ENCODE measurements at regions not wholly inside any gene's neighbourhood (a gene's known extent, or its start where the extent isn't known, plus 50 kb on each side); places are given as distances from the start of the nearest gene placed in this dataset.

- no peak overlapping the region for H2AFZ ChIP-seq (ENCODE audit: low read length)
- peaks cover 2 to 4% of the 10 kb centered on the region in 2 experiments for H4K20me1 ChIP-seq (replicated peaks in 1 of 2; ENCODE audit: control insufficient read depth in 1 of 2, insufficient read depth in 2 of 2, low read length in 2 of 2)
- no peak overlapping the region for H4K8ac ChIP-seq (ENCODE audit: extremely low read depth, insufficient read depth, low read length)
- no peak overlapping the region for H3K27ac ChIP-seq (ENCODE audit: low read depth, low read length)
- no peak overlapping the region for H2BK5ac ChIP-seq (ENCODE audit: low read depth, low read length)
- H2BK15ac ChIP-seq (ENCODE audit: low read length): no peak overlapping the region
- no peaks in the 10 kb centered on the region for H3K27me3 ChIP-seq (replicated peaks in 1 of 4; ENCODE audit: control insufficient read depth in 3 of 4, extremely low read depth in 1 of 4, insufficient read depth in 3 of 4, low read length in 3 of 4)
- peaks cover 0 to 4% (median under 1%) of the 10 kb centered on the region in 4 experiments; a peak in 2 of 7 replicates for H3K4me1 ChIP-seq (replicated peaks in 1 of 4; ENCODE audit: control insufficient read depth in 3 of 4, insufficient read depth in 4 of 4, low read length in 3 of 4)
- H3K79me1 ChIP-seq (ENCODE audit: low read depth, low read length): no peaks in the 10 kb centered on the region; the same call in 1 of the 2 replicates
- H3K4me2 ChIP-seq (ENCODE audit: insufficient read depth in 1 of 2, low read depth in 2 of 2, low read length in 2 of 2): no peak overlapping the region
- WGBS, 2 experiments (ENCODE audit: extremely low coverage in 1 of 2, insufficient coverage in 1 of 2, insufficient read length in 1 of 2, insufficient replicate concordance in 2 of 2, low coverage in 1 of 2, low lambda C conversion rate in 2 of 2, missing lambda C conversion rate in 1 of 2): 82% methylated on average over 1 of the region's 1 CpG; no CpG with 5 or more reads in 1 of the 2 experiments
- H3K14ac ChIP-seq (ENCODE audit: insufficient read length): no peak overlapping the region
- no peak overlapping the region for H2BK12ac ChIP-seq (ENCODE audit: low read depth, low read length)
- H3K18ac ChIP-seq (ENCODE audit: extremely low read depth, low read length): no peak overlapping the region
- CTCF ChIA-PET (ENCODE audit: partially characterized antibody): interaction anchor here (0.6 kb wide), 1 partner anchor 186 kb away, joined by 3 read pairs; no protein-coding TSS in a partner anchor
- DNase-seq (ENCODE audit: low read depth in 1 of 2, low spot score in 2 of 2): no peak
- H3K4me3 ChIP-seq (ENCODE audit: extremely low read depth in 1 of 4, insufficient read depth in 2 of 4, low read depth in 3 of 4, low read length in 4 of 4): no peak overlapping the region
- H3K9ac ChIP-seq (replicated peaks in 1 of 4; ENCODE audit: extremely low read depth in 1 of 4, low read depth in 3 of 4, low read length in 3 of 4): no peak overlapping the region
- FAIRE-seq: no peak
- H3K4ac ChIP-seq (replicated peaks; ENCODE audit: insufficient read length, low read depth, low read length): no peak overlapping the region
- H3K23me2 ChIP-seq (ENCODE audit: low read depth, low read length): no peaks in the 10 kb centered on the region
- H4K5ac ChIP-seq (ENCODE audit: insufficient read length, low read depth, low read length): no peak overlapping the region
- H3K79me2 ChIP-seq (ENCODE audit: control insufficient read depth in 1 of 2, insufficient read depth in 2 of 2, low read length in 2 of 2): peaks cover 0 to 26% of the 10 kb centered on the region in 2 experiments; a peak in 2 of 4 replicates
- H3K9me3 ChIP-seq (ENCODE audit: insufficient read depth in 2 of 2, low read depth in 1 of 2, low read length in 1 of 2): no peaks in the 10 kb centered on the region
- TF ChIP-seq TAF1 (IDR thresholded peaks at IDR 0.05; ENCODE audit: low read depth, low read length) (no peak), ASH2L (IDR thresholded peaks at IDR 0.05; ENCODE audit: low read length) (no peak), BRCA1 (IDR thresholded peaks at IDR 0.05; ENCODE audit: low read depth, low read length) (no peak), TBP (IDR thresholded peaks at IDR 0.05; ENCODE audit: low read depth, low read length) (no peak), TEAD4 (IDR thresholded peaks at IDR 0.05; ENCODE audit: low read depth, low read length) (no peak), CHD2 (IDR thresholded peaks at IDR 0.05; ENCODE audit: low read length) (no peak), RNF2 (IDR thresholded peaks at IDR 0.05; ENCODE audit: borderline replicate concordance, low read depth, low read length, missing control alignments, poor library complexity, severe bottlenecking) (no peak), SIRT6 (IDR thresholded peaks at IDR 0.05; ENCODE audit: low read length) (no peak)
- H2BK20ac ChIP-seq (ENCODE audit: low read length): no peak overlapping the region
- no peak overlapping the region for H3K56ac ChIP-seq (replicated peaks; ENCODE audit: insufficient read length, low read depth, low read length)
- H4K91ac ChIP-seq (replicated peaks; ENCODE audit: insufficient read length, low read length): no peak overlapping the region
- H2BK120ac ChIP-seq (replicated peaks; ENCODE audit: low read depth, low read length): no peak overlapping the region
- POLR2A ChIA-PET (ENCODE audit: partially characterized antibody): interaction anchor here (0.6 kb wide), 1 partner anchor 213 kb away, joined by 4 read pairs; no protein-coding TSS in a partner anchor
- H3K36me3 ChIP-seq (ENCODE audit: control insufficient read depth in 2 of 4, insufficient read depth in 4 of 4, low read length in 3 of 4): no peaks in the 10 kb centered on the region
- H3K23ac ChIP-seq (ENCODE audit: insufficient read length): no peak overlapping the region
- no peak overlapping the region for H2AK5ac ChIP-seq (ENCODE audit: low read depth, low read length)
Measured at GRCh38 chr19:7410946-7411345, 62.2 kb downstream of the ARHGEF18 start.
